ENCODE measurements at regions not wholly inside any gene's neighbourhood (a gene's known extent, or its start where the extent isn't known, plus 50 kb on each side); places are given as distances from the start of the nearest gene placed in this dataset.

GRCh38 chr18:7417727-7418126, 149.4 kb upstream of the PTPRM start:
- H3K4me1 ChIP-seq = no peaks in the 10 kb centered on the region
- DNase-seq = no peak
- H3K27ac ChIP-seq = no peak overlapping the region
- no peaks in the 10 kb centered on the region for H3K9me3 ChIP-seq
- H3K36me3 ChIP-seq = no peaks in the 10 kb centered on the region
- 82 to 85% methylated on average over 4 of the region's 4 CpGs for WGBS, 2 donors
- H3K27me3 ChIP-seq = no peaks in the 10 kb centered on the region
- H3K4me3 ChIP-seq (replicated peaks in 1 of 3) = no peak overlapping the region
- TF ChIP-seq POLR2A (IDR thresholded peaks at IDR 0.05) (no peak), CTCF (IDR thresholded peaks at IDR 0.05) (no peak)
- intact Hi-C loops (cut with DNase I) = no loop called here

GRCh38 chr18:7429831-7430230, 137.3 kb upstream of the PTPRM start:
- no peaks in the 10 kb centered on the region for H3K27me3 ChIP-seq
- no peak overlapping the region for H3K27ac ChIP-seq
- H3K36me3 ChIP-seq = no peaks in the 10 kb centered on the region
- no peaks in the 10 kb centered on the region for H3K9me3 ChIP-seq
- WGBS, 2 donors = 81 to 88% methylated on average over 3 of the region's 3 CpGs
- TF ChIP-seq CTCF (IDR thresholded peaks at IDR 0.05) = no peak
- TF ChIP-seq POLR2A (IDR thresholded peaks at IDR 0.05) = no peak
- intact Hi-C loops (cut with DNase I) = no loop called here
- no peaks in the 10 kb centered on the region for H3K4me1 ChIP-seq
- H3K4me3 ChIP-seq (replicated peaks in 1 of 3) = no peak overlapping the region
- no peak for DNase-seq

GRCh38 chr18:7436166-7436565, 130.9 kb upstream of the PTPRM start:
- WGBS, 2 donors = 73 to 90% methylated on average over 2 of the region's 2 CpGs
- DNase-seq = no peak
- H3K9me3 ChIP-seq = no peaks in the 10 kb centered on the region
- TF ChIP-seq POLR2A (IDR thresholded peaks at IDR 0.05) (no peak), CTCF (IDR thresholded peaks at IDR 0.05) (no peak)
- intact Hi-C loops (cut with DNase I) = no loop called here
- no peaks in the 10 kb centered on the region for H3K36me3 ChIP-seq
- H3K27me3 ChIP-seq = no peaks in the 10 kb centered on the region
- H3K27ac ChIP-seq = no peak overlapping the region
- H3K4me3 ChIP-seq (replicated peaks in 1 of 3) = no peak overlapping the region
- H3K4me1 ChIP-seq = peaks cover 3 to 5% of the 10 kb centered on the region in 2 donors

- 79 to 81% methylated on average over 7 of the region's 7 CpGs for WGBS, 2 donors
- H3K27me3 ChIP-seq = no peaks in the 10 kb centered on the region
- H3K4me3 ChIP-seq (replicated peaks in 1 of 3) = no peak overlapping the region
- no peaks in the 10 kb centered on the region for H3K9me3 ChIP-seq
- no peaks in the 10 kb centered on the region for H3K36me3 ChIP-seq
- DNase-seq = no peak
- peaks cover 5 to 9% of the 10 kb centered on the region in 2 donors for H3K4me1 ChIP-seq
- TF ChIP-seq CTCF (IDR thresholded peaks at IDR 0.05) = no peak
- no peak for TF ChIP-seq POLR2A (IDR thresholded peaks at IDR 0.05)
- H3K27ac ChIP-seq = no peak overlapping the region
- intact Hi-C loops (cut with DNase I) = no loop called here
Observed at GRCh38 chr18:7437870-7438269, 129.2 kb upstream of the PTPRM start.

- no peak for DNase-seq
- no peak overlapping the region for H3K4me3 ChIP-seq (replicated peaks in 1 of 3)
- 72% methylated on average over 2 of the region's 2 CpGs for WGBS, 2 donors
- H3K27me3 ChIP-seq = no peaks in the 10 kb centered on the region
- peaks cover 5 to 9% of the 10 kb centered on the region in 2 donors for H3K4me1 ChIP-seq
- no peak overlapping the region for H3K27ac ChIP-seq
- H3K9me3 ChIP-seq = no peaks in the 10 kb centered on the region
- H3K36me3 ChIP-seq = no peaks in the 10 kb centered on the region
- intact Hi-C loops (cut with DNase I) = no loop called here
- no peak for TF ChIP-seq POLR2A (IDR thresholded peaks at IDR 0.05)
- no peak for TF ChIP-seq CTCF (IDR thresholded peaks at IDR 0.05)
Observed at GRCh38 chr18:7438646-7439045, 128.5 kb upstream of the PTPRM start.

All from thyroid gland (tissue), 4 donors.